Lower leg skin (tissue), 3 donors: ENCODE measurements at regions not wholly inside any gene's neighbourhood (a gene's known extent, or its start where the extent isn't known, plus 50 kb on each side); places are given as distances from the start of the nearest gene placed in this dataset.

Experiments used
- POLR2A ChIP-seq, 2 donors: fragments of 450-650 bp; IDR thresholded peaks; one replicate each; pipeline ENCODE4 v1.6.1; 2016 to 2017; ENCODE audit warnings: antibody characterized with exemption in 2 of 2, mild to moderate bottlenecking in 1 of 2, moderate library complexity in 1 of 2
- TF ChIP-seq, protein P1 (sequence below), 3 donors: fragments of 450-650 bp; IDR thresholded peaks; one replicate each; pipeline ENCODE4 v1.5.1; 2016; ENCODE audit warnings: antibody characterized with exemption in 3 of 3, mild to moderate bottlenecking in 3 of 3, moderate library complexity in 2 of 3

DNA sequence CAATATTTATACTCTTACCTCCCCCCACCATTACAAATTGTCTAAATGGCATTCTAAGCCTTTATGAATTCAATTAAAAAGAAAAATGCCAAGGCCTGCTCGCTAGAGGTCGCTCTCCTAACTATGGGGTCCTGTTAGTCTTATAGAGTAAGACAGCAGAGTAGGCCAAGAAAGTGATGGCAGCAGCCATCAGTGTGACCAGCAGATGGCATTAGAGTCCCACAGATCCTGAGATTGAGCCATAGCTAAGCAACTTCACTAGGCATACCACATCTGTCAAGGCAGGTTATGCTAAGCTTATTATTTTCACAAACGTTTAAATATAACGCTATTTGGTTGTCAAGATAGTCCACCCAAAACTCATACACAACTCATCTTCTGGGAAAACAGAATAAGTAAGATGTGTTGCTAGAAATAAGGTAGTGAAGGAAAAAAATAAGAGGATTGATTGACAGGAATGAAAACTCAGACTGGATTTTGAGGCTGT is 57.6 kb upstream of the SCAF8 start:
- TF ChIP-seq, protein P1, sequence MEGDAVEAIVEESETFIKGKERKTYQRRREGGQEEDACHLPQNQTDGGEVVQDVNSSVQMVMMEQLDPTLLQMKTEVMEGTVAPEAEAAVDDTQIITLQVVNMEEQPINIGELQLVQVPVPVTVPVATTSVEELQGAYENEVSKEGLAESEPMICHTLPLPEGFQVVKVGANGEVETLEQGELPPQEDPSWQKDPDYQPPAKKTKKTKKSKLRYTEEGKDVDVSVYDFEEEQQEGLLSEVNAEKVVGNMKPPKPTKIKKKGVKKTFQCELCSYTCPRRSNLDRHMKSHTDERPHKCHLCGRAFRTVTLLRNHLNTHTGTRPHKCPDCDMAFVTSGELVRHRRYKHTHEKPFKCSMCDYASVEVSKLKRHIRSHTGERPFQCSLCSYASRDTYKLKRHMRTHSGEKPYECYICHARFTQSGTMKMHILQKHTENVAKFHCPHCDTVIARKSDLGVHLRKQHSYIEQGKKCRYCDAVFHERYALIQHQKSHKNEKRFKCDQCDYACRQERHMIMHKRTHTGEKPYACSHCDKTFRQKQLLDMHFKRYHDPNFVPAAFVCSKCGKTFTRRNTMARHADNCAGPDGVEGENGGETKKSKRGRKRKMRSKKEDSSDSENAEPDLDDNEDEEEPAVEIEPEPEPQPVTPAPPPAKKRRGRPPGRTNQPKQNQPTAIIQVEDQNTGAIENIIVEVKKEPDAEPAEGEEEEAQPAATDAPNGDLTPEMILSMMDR (IDR thresholded peaks at IDR 0.05): peak in 1 of 3 donors; percentile 93
- TF ChIP-seq POLR2A (IDR thresholded peaks at IDR 0.05): no peak
